OCI-LY7 (cell line): ENCODE measurements at regions not wholly inside any gene's neighbourhood (a gene's known extent, or its start where the extent isn't known, plus 50 kb on each side); places are given as distances from the start of the nearest gene placed in this dataset.

Experiments
- CTCF ChIP-seq: fragments of 200-600 bp; sonication (generic); conservative IDR thresholded peaks from 2 replicates; pipeline ENCODE4 v1.5.1; 2014; ENCODE audit warnings: mild to moderate bottlenecking, antibody characterized with exemption, low read length, moderate library complexity, mixed read lengths
- EZH2phosphoT487 ChIP-seq: fragments of 200-600 bp; sonication (generic); IDR thresholded peaks from 2 replicates; pipeline ENCODE4 v1.6.1; 2018; ENCODE audit warnings: low read depth, borderline replicate concordance, mild to moderate bottlenecking, mixed run types, antibody characterized with exemption, low read length, moderate library complexity, mixed read lengths

DNA sequence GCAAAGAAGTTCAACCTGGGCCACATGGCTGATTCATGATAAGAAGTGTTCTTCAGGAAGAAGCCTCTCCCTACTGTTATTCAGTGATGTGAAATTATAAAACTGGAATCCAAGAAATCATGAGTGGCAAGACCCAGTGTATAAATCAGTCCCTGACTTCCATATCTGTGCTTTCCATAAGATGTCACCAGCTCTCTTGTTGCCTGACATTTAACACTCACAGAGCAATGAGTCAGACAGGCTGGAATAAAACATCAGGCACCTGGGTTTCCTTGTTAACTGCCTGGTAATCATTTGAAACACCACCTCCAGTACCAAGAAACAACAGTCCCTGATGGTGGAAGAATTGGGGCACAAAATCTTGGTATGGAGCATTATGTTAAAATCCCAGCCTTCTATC, 76.1 kb downstream of the SCG2 start:
- TF ChIP-seq CTCF (no peak), EZH2phosphoT487 (no peak)
